WTC11 (cell line): ENCODE measurements at regions not wholly inside any gene's neighbourhood (a gene's known extent, or its start where the extent isn't known, plus 50 kb on each side); places are given as distances from the start of the nearest gene placed in this dataset.

Experiments
- ATAC-seq: fragments of 200-7000 bp; cut with Tn5 transposase; 2 replicates; pipeline ENCODE4 v1.10.0; 2021; ENCODE audit warnings: mild to moderate bottlenecking, moderate library complexity
- CTCF ChIA-PET: fragments of 300-600 bp; sonication (Branson Sonifier 250); formaldehyde crosslinking; loops from one replicate; lab custom pipeline; 2021; ENCODE audit warnings: antibody characterized with exemption; lab: Charles Lee
- POLR2A ChIA-PET: fragments of 350-600 bp; sonication (Branson Sonifier 250); formaldehyde crosslinking; loops from one replicate; lab custom pipeline; 2021; ENCODE audit warnings: antibody characterized with exemption; lab: Charles Lee
- DNase-seq: peaks from one replicate; pipeline ENCODE4 v3.0.0; 2021; ENCODE audit warnings: low spot score
- H3K27ac Mint-ChIP-seq: 2 replicates; pipeline ENCODE4 v1.8.0; 2021; ENCODE audit warnings: mixed read lengths
- H3K27me3 Mint-ChIP-seq: 2 replicates; pipeline ENCODE4 v1.8.0; 2021; ENCODE audit warnings: low read depth, mild to moderate bottlenecking, moderate library complexity, mixed read lengths
- H3K36me3 Mint-ChIP-seq: 2 replicates; pipeline ENCODE4 v1.8.0; 2021; ENCODE audit warnings: mixed read lengths
- H3K4me1 Mint-ChIP-seq: 2 replicates; pipeline ENCODE4 v1.8.0; 2022; ENCODE audit warnings: mixed read lengths
- H3K4me3 Mint-ChIP-seq: 2 replicates; pipeline ENCODE4 v1.8.0; 2021; ENCODE audit warnings: mild to moderate bottlenecking, moderate library complexity, mixed read lengths
- H3K9me3 Mint-ChIP-seq: 2 replicates; pipeline ENCODE4 v1.8.0; 2021; ENCODE audit warnings: mixed read lengths
- CREB1 ChIP-seq: sonication (generic); formaldehyde crosslinking; IDR thresholded peaks from 2 replicates; pipeline ENCODE4 v1.8.0; 2023; ENCODE audit warnings: mild to moderate bottlenecking, missing genetic modification reagents
- CREM ChIP-seq: sonication (generic); formaldehyde crosslinking; IDR thresholded peaks from 2 replicates; pipeline ENCODE4 v1.8.1; 2022; ENCODE audit warnings: mild to moderate bottlenecking, missing genetic modification reagents, moderate library complexity
- ESRRA ChIP-seq: sonication (generic); formaldehyde crosslinking; IDR thresholded peaks from 2 replicates; pipeline ENCODE4 v1.8.1; 2022; ENCODE audit warnings: mild to moderate bottlenecking, missing genetic modification reagents, borderline replicate concordance
- JUN ChIP-seq: sonication (generic); formaldehyde crosslinking; IDR thresholded peaks from 2 replicates; pipeline ENCODE4 v1.8.0; 2023; ENCODE audit warnings: mild to moderate bottlenecking, missing genetic modification reagents
- NFE2L1 ChIP-seq: sonication (generic); formaldehyde crosslinking; IDR thresholded peaks from 2 replicates; pipeline ENCODE4 v1.8.1; 2023; ENCODE audit warnings: missing genetic modification reagents
- NFYB ChIP-seq: sonication (generic); formaldehyde crosslinking; conservative IDR thresholded peaks from 2 replicates; pipeline ENCODE4 v1.8.0; 2022; ENCODE audit warnings: low read depth, missing genetic modification reagents
- NR1H2 ChIP-seq: sonication (generic); formaldehyde crosslinking; IDR thresholded peaks from 2 replicates; pipeline ENCODE4 v1.9.0; 2021; ENCODE audit warnings: mild to moderate bottlenecking, moderate library complexity, missing genetic modification reagents
- NR3C1 ChIP-seq: sonication (generic); formaldehyde crosslinking; conservative IDR thresholded peaks from 2 replicates; pipeline ENCODE4 v1.8.1; 2023; ENCODE audit warnings: low read depth, mild to moderate bottlenecking, missing genetic modification reagents
- PRRX2 ChIP-seq: fragments of 250-450 bp; sonication (Bioruptor Pico); IDR thresholded peaks from 2 replicates; pipeline ENCODE4 v1.8.0; 2021; ENCODE audit warnings: mild to moderate bottlenecking
- SMAD4 ChIP-seq: sonication (generic); formaldehyde crosslinking; IDR thresholded peaks from 2 replicates; pipeline ENCODE4 v1.8.0; 2022; ENCODE audit warnings: mild to moderate bottlenecking, missing genetic modification reagents
- SOX15 ChIP-seq: fragments of 250-450 bp; sonication (Bioruptor Pico); IDR thresholded peaks from 2 replicates; pipeline ENCODE4 v1.9.0; 2021; ENCODE audit warnings: mild to moderate bottlenecking
- TEAD4 ChIP-seq: sonication (generic); formaldehyde crosslinking; IDR thresholded peaks from 2 replicates; pipeline ENCODE4 v1.8.0; 2022; ENCODE audit warnings: mild to moderate bottlenecking, missing genetic modification reagents
- ZNF219 ChIP-seq: sonication (generic); formaldehyde crosslinking; IDR thresholded peaks from 2 replicates; pipeline ENCODE4 v1.8.0; 2023; ENCODE audit warnings: missing genetic modification reagents, mild to moderate bottlenecking, borderline replicate concordance
- ZNF263 ChIP-seq: sonication (generic); formaldehyde crosslinking; IDR thresholded peaks from 2 replicates; pipeline ENCODE4 v1.8.1; 2022; ENCODE audit warnings: low read depth, mild to moderate bottlenecking, moderate library complexity, missing genetic modification reagents
- ZNF317 ChIP-seq: sonication (generic); formaldehyde crosslinking; IDR thresholded peaks from 2 replicates; pipeline ENCODE4 v1.8.1; 2023; ENCODE audit warnings: low read depth, mild to moderate bottlenecking, moderate library complexity, missing genetic modification reagents, borderline replicate concordance
- ZNF671 ChIP-seq: fragments of 250-450 bp; sonication (Bioruptor Pico); IDR thresholded peaks from 2 replicates; pipeline ENCODE4 v1.8.0; 2021; ENCODE audit warnings: mild to moderate bottlenecking
- TF ChIP-seq, protein P1 (sequence below): sonication (generic); formaldehyde crosslinking; IDR thresholded peaks from 2 replicates; pipeline ENCODE4 v1.8.1; 2022; ENCODE audit warnings: low read depth, mild to moderate bottlenecking, moderate library complexity, missing genetic modification reagents, borderline replicate concordance
- TF ChIP-seq, protein P2 (sequence below): fragments of 250-450 bp; sonication (Bioruptor Pico); IDR thresholded peaks from 2 replicates; pipeline ENCODE4 v1.9.0; 2021; ENCODE audit warnings: moderate library complexity, mild to moderate bottlenecking, inconsistent platforms, borderline replicate concordance
- TF ChIP-seq, protein P3 (sequence below): sonication (generic); formaldehyde crosslinking; IDR thresholded peaks from 2 replicates; pipeline ENCODE4 v1.8.1; 2022; ENCODE audit warnings: missing genetic modification reagents, borderline replicate concordance
- TF ChIP-seq, protein P4 (sequence below): fragments of 250-450 bp; sonication (Bioruptor Pico); IDR thresholded peaks from 2 replicates; pipeline ENCODE4 v1.9.0; 2021; ENCODE audit warnings: mild to moderate bottlenecking
- TF ChIP-seq, protein P5 (sequence below): sonication (generic); formaldehyde crosslinking; IDR thresholded peaks from 2 replicates; pipeline ENCODE4 v1.8.0; 2022; ENCODE audit warnings: mild to moderate bottlenecking, missing genetic modification reagents
- TF ChIP-seq, protein P6 (sequence below): sonication (generic); formaldehyde crosslinking; IDR thresholded peaks from 2 replicates; pipeline ENCODE4 v1.8.1; 2023; ENCODE audit warnings: mild to moderate bottlenecking, missing genetic modification reagents

DNA sequence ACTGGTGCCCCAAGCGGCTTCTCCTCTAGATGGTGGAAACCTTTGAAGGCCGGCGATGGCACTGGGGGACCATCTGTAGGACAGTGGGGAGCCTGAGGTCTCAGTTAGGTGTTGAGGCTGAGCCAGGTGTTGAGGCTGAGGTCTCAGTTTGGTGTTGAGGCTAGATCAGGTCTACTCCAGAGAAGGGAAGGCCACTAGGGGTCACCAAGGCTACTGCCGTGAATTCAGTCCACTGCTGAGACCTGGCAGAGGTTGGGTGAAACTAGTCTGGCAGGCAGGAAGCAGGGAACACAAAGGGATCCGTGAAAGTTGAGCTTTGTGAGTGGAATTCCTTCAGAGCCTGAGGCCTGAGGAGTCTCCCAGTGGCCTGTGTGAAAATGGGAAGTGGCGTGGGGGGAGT, 123.8 kb upstream of the FGF3 start (continued):
- TF ChIP-seq, protein P1, sequence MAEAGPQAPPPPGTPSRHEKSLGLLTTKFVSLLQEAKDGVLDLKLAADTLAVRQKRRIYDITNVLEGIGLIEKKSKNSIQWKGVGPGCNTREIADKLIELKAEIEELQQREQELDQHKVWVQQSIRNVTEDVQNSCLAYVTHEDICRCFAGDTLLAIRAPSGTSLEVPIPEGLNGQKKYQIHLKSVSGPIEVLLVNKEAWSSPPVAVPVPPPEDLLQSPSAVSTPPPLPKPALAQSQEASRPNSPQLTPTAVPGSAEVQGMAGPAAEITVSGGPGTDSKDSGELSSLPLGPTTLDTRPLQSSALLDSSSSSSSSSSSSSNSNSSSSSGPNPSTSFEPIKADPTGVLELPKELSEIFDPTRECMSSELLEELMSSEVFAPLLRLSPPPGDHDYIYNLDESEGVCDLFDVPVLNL (CRISPR knock-in tag): no peak
- TF ChIP-seq, protein P2, sequence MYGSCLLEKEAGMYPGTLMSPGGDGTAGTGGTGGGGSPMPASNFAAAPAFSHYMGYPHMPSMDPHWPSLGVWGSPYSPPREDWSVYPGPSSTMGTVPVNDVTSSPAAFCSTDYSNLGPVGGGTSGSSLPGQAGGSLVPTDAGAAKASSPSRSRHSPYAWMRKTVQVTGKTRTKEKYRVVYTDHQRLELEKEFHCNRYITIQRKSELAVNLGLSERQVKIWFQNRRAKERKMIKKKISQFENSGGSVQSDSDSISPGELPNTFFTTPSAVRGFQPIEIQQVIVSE: no peak
- TF ChIP-seq ZNF219: no peak
- TF ChIP-seq, protein P3, sequence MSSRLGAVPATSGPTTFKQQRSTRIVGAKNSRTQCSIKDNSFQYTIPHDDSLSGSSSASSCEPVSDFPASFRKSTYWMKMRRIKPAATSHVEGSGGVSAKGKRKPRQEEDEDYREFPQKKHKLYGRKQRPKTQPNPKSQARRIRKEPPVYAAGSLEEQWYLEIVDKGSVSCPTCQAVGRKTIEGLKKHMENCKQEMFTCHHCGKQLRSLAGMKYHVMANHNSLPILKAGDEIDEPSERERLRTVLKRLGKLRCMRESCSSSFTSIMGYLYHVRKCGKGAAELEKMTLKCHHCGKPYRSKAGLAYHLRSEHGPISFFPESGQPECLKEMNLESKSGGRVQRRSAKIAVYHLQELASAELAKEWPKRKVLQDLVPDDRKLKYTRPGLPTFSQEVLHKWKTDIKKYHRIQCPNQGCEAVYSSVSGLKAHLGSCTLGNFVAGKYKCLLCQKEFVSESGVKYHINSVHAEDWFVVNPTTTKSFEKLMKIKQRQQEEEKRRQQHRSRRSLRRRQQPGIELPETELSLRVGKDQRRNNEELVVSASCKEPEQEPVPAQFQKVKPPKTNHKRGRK (CRISPR knock-in tag): no peak
- TF ChIP-seq, protein P4, sequence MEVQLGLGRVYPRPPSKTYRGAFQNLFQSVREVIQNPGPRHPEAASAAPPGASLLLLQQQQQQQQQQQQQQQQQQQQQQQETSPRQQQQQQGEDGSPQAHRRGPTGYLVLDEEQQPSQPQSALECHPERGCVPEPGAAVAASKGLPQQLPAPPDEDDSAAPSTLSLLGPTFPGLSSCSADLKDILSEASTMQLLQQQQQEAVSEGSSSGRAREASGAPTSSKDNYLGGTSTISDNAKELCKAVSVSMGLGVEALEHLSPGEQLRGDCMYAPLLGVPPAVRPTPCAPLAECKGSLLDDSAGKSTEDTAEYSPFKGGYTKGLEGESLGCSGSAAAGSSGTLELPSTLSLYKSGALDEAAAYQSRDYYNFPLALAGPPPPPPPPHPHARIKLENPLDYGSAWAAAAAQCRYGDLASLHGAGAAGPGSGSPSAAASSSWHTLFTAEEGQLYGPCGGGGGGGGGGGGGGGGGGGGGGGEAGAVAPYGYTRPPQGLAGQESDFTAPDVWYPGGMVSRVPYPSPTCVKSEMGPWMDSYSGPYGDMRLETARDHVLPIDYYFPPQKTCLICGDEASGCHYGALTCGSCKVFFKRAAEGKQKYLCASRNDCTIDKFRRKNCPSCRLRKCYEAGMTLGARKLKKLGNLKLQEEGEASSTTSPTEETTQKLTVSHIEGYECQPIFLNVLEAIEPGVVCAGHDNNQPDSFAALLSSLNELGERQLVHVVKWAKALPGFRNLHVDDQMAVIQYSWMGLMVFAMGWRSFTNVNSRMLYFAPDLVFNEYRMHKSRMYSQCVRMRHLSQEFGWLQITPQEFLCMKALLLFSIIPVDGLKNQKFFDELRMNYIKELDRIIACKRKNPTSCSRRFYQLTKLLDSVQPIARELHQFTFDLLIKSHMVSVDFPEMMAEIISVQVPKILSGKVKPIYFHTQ: no peak
- TF ChIP-seq NFYB (CRISPR knock-in tag): no peak
- no peak for TF ChIP-seq ZNF671 (CRISPR knock-in tag)
- no peak for TF ChIP-seq ZNF263 (CRISPR knock-in tag)
- no peak for TF ChIP-seq PRRX2

DNA sequence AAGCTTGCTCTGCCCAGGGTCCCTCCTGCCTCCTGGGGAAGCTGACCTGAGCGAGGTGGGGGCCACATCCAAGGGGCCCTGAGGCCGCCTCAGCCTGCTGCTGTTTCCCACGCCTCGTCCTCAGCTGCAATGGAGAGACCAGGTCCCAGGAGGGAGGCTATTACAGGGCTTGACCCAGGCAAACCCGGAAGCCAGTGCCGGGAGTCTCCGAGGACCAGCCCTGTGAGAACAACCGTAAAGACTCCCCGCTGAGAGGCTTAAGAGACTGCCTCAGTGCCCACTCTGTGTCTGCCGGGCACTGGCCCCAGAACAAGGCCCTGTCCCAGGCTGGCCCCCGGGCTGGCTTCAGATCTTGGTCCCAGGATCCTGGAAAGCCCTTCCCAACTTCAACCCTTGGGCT, 124.3 kb upstream of the FGF3 start:
- H3K36me3 Mint-ChIP-seq: no peaks in the 10 kb centered on the region
- no peaks in the 10 kb centered on the region; the same call in 1 of the 2 replicates for H3K27me3 Mint-ChIP-seq
- CTCF ChIA-PET: interaction anchor here (0.8 to 1.5 kb wide), 10 partner anchors 25 to 625 kb away, joined by 3 to 9 read pairs (median 4); no protein-coding TSS in a partner anchor
- H3K27ac Mint-ChIP-seq: no peak overlapping the region
- POLR2A ChIA-PET: no interaction called here
- ATAC-seq: no peak
- no peak overlapping the region for H3K4me3 Mint-ChIP-seq
- no peaks in the 10 kb centered on the region for H3K9me3 Mint-ChIP-seq
- DNase-seq: no peak
- peaks cover 11% of the 10 kb centered on the region for H3K4me1 Mint-ChIP-seq
- TF ChIP-seq SMAD4 (no peak), CREM (no peak), NFYB (CRISPR knock-in tag) (no peak), SOX15 (no peak), TEAD4 (CRISPR knock-in tag) (no peak), JUN (CRISPR knock-in tag) (no peak), NFE2L1 (CRISPR knock-in tag) (no peak), NR1H2 (CRISPR knock-in tag) (no peak), ZNF317 (no peak), NR3C1 (CRISPR knock-in tag) (no peak), ESRRA (CRISPR knock-in tag) (no peak), PRRX2 (no peak), CREB1 (CRISPR knock-in tag) (no peak)
- TF ChIP-seq, protein P4: no peak
- TF ChIP-seq, protein P5, sequence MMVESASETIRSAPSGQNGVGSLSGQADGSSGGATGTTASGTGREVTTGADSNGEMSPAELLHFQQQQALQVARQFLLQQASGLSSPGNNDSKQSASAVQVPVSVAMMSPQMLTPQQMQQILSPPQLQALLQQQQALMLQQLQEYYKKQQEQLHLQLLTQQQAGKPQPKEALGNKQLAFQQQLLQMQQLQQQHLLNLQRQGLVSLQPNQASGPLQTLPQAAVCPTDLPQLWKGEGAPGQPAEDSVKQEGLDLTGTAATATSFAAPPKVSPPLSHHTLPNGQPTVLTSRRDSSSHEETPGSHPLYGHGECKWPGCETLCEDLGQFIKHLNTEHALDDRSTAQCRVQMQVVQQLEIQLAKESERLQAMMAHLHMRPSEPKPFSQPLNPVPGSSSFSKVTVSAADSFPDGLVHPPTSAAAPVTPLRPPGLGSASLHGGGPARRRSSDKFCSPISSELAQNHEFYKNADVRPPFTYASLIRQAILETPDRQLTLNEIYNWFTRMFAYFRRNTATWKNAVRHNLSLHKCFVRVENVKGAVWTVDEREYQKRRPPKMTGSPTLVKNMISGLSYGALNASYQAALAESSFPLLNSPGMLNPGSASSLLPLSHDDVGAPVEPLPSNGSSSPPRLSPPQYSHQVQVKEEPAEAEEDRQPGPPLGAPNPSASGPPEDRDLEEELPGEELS (CRISPR knock-in tag): no peak
- TF ChIP-seq, protein P6, sequence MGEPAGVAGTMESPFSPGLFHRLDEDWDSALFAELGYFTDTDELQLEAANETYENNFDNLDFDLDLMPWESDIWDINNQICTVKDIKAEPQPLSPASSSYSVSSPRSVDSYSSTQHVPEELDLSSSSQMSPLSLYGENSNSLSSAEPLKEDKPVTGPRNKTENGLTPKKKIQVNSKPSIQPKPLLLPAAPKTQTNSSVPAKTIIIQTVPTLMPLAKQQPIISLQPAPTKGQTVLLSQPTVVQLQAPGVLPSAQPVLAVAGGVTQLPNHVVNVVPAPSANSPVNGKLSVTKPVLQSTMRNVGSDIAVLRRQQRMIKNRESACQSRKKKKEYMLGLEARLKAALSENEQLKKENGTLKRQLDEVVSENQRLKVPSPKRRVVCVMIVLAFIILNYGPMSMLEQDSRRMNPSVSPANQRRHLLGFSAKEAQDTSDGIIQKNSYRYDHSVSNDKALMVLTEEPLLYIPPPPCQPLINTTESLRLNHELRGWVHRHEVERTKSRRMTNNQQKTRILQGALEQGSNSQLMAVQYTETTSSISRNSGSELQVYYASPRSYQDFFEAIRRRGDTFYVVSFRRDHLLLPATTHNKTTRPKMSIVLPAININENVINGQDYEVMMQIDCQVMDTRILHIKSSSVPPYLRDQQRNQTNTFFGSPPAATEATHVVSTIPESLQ (CRISPR knock-in tag): no peak
